ENCODE measurements at regions not wholly inside any gene's neighbourhood (a gene's known extent, or its start where the extent isn't known, plus 50 kb on each side); places are given as distances from the start of the nearest gene placed in this dataset.

DNA sequence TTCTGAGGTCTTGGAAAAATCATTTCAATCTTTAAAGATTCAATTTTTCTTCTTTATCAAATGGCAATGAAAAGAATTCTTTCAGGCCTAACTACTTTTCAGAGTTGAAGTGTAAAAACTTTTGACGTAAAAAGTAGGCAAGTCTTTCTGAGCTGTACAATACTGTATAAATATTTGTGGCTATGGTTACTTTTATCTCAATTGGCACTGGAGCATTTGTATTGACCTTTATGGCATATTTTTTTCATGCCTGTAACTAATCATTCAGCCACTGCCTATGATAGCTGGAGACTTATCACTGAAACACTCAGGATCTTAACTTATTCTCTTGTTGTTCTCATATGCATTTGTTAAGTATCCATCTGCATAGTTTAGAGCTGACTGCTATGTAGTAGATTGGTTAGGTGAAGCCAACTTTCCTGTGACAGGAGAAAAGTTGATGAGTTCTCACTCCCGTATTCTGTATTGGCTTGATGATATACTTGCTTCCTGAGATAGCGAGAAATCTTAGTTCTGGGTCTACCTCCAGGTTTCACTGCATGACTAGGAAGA, 290.4 kb upstream of the TBL1XR1 start:
- WGBS, 3 donors: 91 to 94% (median 91%) methylated on average over 3 of the region's 3 CpGs
- Histone ChIP-seq H3K36me3 (ENCODE audit: insufficient read depth in 1 of 2, low read depth in 1 of 2) (no peaks in the 10 kb centered on the region), H3K4me3 (no peak overlapping the region), H3K4me1 (no peaks in the 10 kb centered on the region), H3K9me3 (no peaks in the 10 kb centered on the region), H3K27me3 (ENCODE audit: insufficient read depth in 3 of 3, low read length in 2 of 3) (no peaks in the 10 kb centered on the region), H3K27ac (no peak overlapping the region)
- ATAC-seq (no peak), DNase-seq (no peak)
- intact Hi-C loops (cut with DNase I): no loop called here
- no peak for TF ChIP-seq CTCF (IDR thresholded peaks at IDR 0.05)

DNA sequence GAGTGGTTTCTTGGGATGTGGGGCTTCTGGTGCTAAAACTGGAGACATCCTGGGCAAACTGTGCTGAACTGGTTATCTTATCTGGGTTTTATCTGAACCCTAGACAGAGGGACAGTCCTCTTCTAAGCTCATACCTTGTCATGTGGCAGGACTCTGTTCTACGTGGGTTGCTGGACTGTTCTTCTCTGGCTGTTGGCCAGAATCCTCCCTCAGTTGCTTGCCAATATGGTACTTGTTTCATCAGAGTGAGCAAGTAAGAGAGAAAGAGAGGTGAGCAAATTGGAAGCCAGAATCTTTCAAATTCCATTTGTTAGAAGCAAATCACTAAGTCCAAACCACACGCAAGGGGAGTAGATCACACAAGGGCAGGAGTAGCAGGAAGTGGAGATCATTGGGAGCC, 291.5 kb upstream of the TBL1XR1 start:
- DNase-seq (no peak), ATAC-seq (no peak)
- intact Hi-C loops (cut with DNase I): no loop called here
- Histone ChIP-seq H3K4me3 (no peak overlapping the region), H3K36me3 (ENCODE audit: insufficient read depth in 1 of 2, low read depth in 1 of 2) (no peaks in the 10 kb centered on the region), H3K27me3 (ENCODE audit: insufficient read depth in 3 of 3, low read length in 2 of 3) (no peaks in the 10 kb centered on the region), H3K4me1 (no peaks in the 10 kb centered on the region), H3K9me3 (no peaks in the 10 kb centered on the region), H3K27ac (no peak overlapping the region)
- WGBS, 3 donors: 55 to 71% (median 60%) methylated on average over 2 of the region's 2 CpGs
- TF ChIP-seq CTCF (IDR thresholded peaks at IDR 0.05): no peak

DNA sequence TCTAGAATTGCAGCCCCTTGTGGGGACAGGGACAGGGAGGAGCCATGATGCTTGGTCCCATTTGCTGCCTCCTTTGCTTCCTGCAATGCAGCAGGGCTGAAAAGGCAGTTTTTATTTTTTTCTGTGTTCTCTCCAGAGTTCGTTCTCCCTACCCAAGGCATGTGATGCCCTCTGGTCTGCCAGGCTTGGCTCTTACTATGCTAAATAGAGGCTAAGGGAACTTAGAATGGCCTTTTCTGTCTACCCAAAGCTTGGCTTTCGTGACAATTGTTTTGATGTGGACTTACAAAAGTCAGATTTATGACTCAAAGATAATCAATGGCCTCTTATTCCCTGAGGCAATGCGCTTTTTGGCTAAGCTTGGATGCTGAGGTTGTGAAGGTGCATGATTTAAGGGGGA, 293.3 kb upstream of the TBL1XR1 start:
- no peaks in the 10 kb centered on the region for H3K9me3 ChIP-seq
- intact Hi-C loops (cut with DNase I): loop anchor here in 1 of 2 donors (10.0 kb wide), 1 partner anchor 894 kb away; no protein-coding TSS in a partner anchor
- H3K4me3 ChIP-seq: no peak overlapping the region
- H3K27ac ChIP-seq: no peak overlapping the region
- H3K4me1 ChIP-seq: no peaks in the 10 kb centered on the region
- DNase-seq (no peak), ATAC-seq (no peak)
- no peaks in the 10 kb centered on the region for H3K27me3 ChIP-seq (ENCODE audit: insufficient read depth in 3 of 3, low read length in 2 of 3)
- TF ChIP-seq CTCF (IDR thresholded peaks at IDR 0.05): no peak
- 54 to 62% (median 61%) methylated on average over 3 of the region's 3 CpGs for WGBS, 3 donors
- no peaks in the 10 kb centered on the region for H3K36me3 ChIP-seq (ENCODE audit: insufficient read depth in 1 of 2, low read depth in 1 of 2)

GRCh38 chr3:177491296-177492032, 294.2 kb upstream of the TBL1XR1 start:
- H3K4me3 ChIP-seq: no peak overlapping the region
- peak in 1 of 4 donors; percentile 56 for ATAC-seq
- no peak overlapping the region for H3K27ac ChIP-seq
- no peak for DNase-seq
- intact Hi-C loops (cut with DNase I): loop anchor here in 1 of 2 donors (10.0 kb wide), 1 partner anchor 893 kb away; no protein-coding TSS in a partner anchor
- no peaks in the 10 kb centered on the region for H3K27me3 ChIP-seq (ENCODE audit: insufficient read depth in 3 of 3, low read length in 2 of 3)
- WGBS, 3 donors: 19 to 34% (median 21%) methylated on average over 7 of the region's 7 CpGs
- TF ChIP-seq CTCF (IDR thresholded peaks at IDR 0.05): no peak
- no peaks in the 10 kb centered on the region for H3K36me3 ChIP-seq (ENCODE audit: insufficient read depth in 1 of 2, low read depth in 1 of 2)
- no peaks in the 10 kb centered on the region for H3K9me3 ChIP-seq
- no peaks in the 10 kb centered on the region for H3K4me1 ChIP-seq
